Midbrain (tissue), 1 donor: ENCODE measurements at regions not wholly inside any gene's neighbourhood (a gene's known extent, or its start where the extent isn't known, plus 50 kb on each side); places are given as distances from the start of the nearest gene placed in this dataset.

Source experiments
- DNase-seq: peaks from one replicate; lab custom pipeline; 2025; lab: John Stamatoyannopoulos, UW

- no peak for DNase-seq
Observed at GRCh38 chr11:32204751-32205150, 113.9 kb downstream of the RCN1 start.

GRCh38 chr11:32210556-32210955 lies 119.7 kb downstream of the RCN1 start:
- no peak for DNase-seq

- DNase-seq, result no peak
Observed at GRCh38 chr11:32213223-32213622, 122.3 kb downstream of the RCN1 start.

GRCh38 chr11:32215157-32215556 lies 124.3 kb downstream of the RCN1 start:
- DNase-seq, result no peak

- no peak for DNase-seq
Observed at GRCh38 chr11:32216749-32217148, 125.9 kb downstream of the RCN1 start.

- no peak for DNase-seq
Observed at GRCh38 chr11:32219320-32219719, 128.4 kb downstream of the RCN1 start.

- DNase-seq, result no peak
Observed at GRCh38 chr11:32221476-32222032, 130.7 kb downstream of the RCN1 start.

- no peak for DNase-seq
Observed at GRCh38 chr11:32224580-32224979, 133.7 kb downstream of the RCN1 start.

- DNase-seq, result no peak
Observed at GRCh38 chr11:32225571-32226285, 134.9 kb downstream of the RCN1 start.

- no peak for DNase-seq
Observed at GRCh38 chr11:32226480-32226879, 135.6 kb downstream of the RCN1 start.

- DNase-seq, result no peak
Observed at GRCh38 chr11:32229576-32230240, 138.8 kb downstream of the RCN1 start.

- DNase-seq, result no peak
Observed at GRCh38 chr11:32231909-32232493, 141.1 kb downstream of the RCN1 start.

- DNase-seq, result no peak
Observed at GRCh38 chr11:32232516-32232915, 141.6 kb downstream of the RCN1 start.

- DNase-seq, result no peak
Observed at GRCh38 chr11:32233276-32233675, 142.4 kb downstream of the RCN1 start.

GRCh38 chr11:32233928-32234327 lies 143.1 kb downstream of the RCN1 start:
- DNase-seq, result no peak

GRCh38 chr11:32244453-32244852 lies 153.6 kb downstream of the RCN1 start:
- DNase-seq, result no peak

GRCh38 chr11:32253706-32254105 lies 162.8 kb downstream of the RCN1 start:
- no peak for DNase-seq

- no peak for DNase-seq
Observed at GRCh38 chr11:32255841-32256240, 165.0 kb downstream of the RCN1 start.

- no peak for DNase-seq
Observed at GRCh38 chr11:32256466-32256865, 165.6 kb downstream of the RCN1 start.

GRCh38 chr11:32259641-32260081 lies 168.8 kb downstream of the RCN1 start:
- no peak for DNase-seq

- DNase-seq, result no peak
Observed at GRCh38 chr11:32262367-32262766, 171.5 kb downstream of the RCN1 start.

GRCh38 chr11:32265911-32266310 lies 169.4 kb downstream of the WT1 start:
- DNase-seq, result no peak

- DNase-seq, result no peak
Observed at GRCh38 chr11:32266601-32267000, 168.7 kb downstream of the WT1 start.
